ENCODE measurements at regions not wholly inside any gene's neighbourhood (a gene's known extent, or its start where the extent isn't known, plus 50 kb on each side); places are given as distances from the start of the nearest gene placed in this dataset.

DNA sequence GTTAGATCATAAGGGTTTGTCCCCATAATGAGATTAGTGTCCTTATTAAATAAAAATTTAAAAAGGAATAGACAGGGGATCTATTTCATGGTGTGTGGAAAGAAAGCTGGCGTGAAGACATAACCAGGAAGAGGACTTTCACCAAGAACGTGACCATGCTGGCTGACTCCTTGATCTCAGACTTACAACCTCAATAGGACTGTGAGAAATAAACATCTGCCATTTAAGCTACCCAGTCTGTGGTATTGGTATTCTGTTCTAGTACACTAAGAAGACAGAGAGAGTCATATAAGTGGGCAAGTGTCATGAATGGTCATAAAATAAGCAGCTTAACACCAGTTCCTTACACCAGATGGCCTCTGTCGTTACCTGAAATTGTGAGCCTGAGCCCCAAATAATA is 259.4 kb upstream of the CCNG1 start:
- Histone ChIP-seq H3K9ac (no peak overlapping the region), H3K4me1 (ENCODE audit: low read depth, poor library complexity, severe bottlenecking) (peaks cover 29% of the 10 kb centered on the region), H3K27me3 (ENCODE audit: insufficient read depth, low read depth) (no peaks in the 10 kb centered on the region), H3K36me3 (ENCODE audit: insufficient read depth) (no peaks in the 10 kb centered on the region), H3K4me3 (IDR thresholded peaks at IDR 0.05; ENCODE audit: insufficient read depth, low read depth, low read length) (no peak overlapping the region), H3K79me2 (ENCODE audit: insufficient read depth, low read depth) (no peaks in the 10 kb centered on the region), H4K20me1 (ENCODE audit: insufficient read depth) (no peaks in the 10 kb centered on the region), H2AFZ (ENCODE audit: low read depth) (no peak overlapping the region), H3K4me2 (no peak overlapping the region), H3K27ac (no peak overlapping the region)
- no peak for TF ChIP-seq CTCF (conservative IDR thresholded peaks at IDR 0.05; ENCODE audit: low read depth, low read length)

- H3K4me1 ChIP-seq (ENCODE audit: low read depth, poor library complexity, severe bottlenecking): peaks cover 27% of the 10 kb centered on the region
- no peaks in the 10 kb centered on the region for H3K79me2 ChIP-seq (ENCODE audit: insufficient read depth, low read depth)
- H3K4me2 ChIP-seq: no peak overlapping the region
- no peaks in the 10 kb centered on the region for H4K20me1 ChIP-seq (ENCODE audit: insufficient read depth)
- H3K27me3 ChIP-seq (ENCODE audit: insufficient read depth, low read depth): no peaks in the 10 kb centered on the region
- no peak overlapping the region for H3K9ac ChIP-seq
- no peak for TF ChIP-seq CTCF (conservative IDR thresholded peaks at IDR 0.05; ENCODE audit: low read depth, low read length)
- no peak overlapping the region for H3K4me3 ChIP-seq (IDR thresholded peaks at IDR 0.05; ENCODE audit: insufficient read depth, low read depth, low read length)
- H3K27ac ChIP-seq: no peak overlapping the region
- no peaks in the 10 kb centered on the region for H3K36me3 ChIP-seq (ENCODE audit: insufficient read depth)
- no peak overlapping the region for H2AFZ ChIP-seq (ENCODE audit: low read depth)
Observed at GRCh38 chr5:163185315-163185714, 252.1 kb upstream of the CCNG1 start.

DNA sequence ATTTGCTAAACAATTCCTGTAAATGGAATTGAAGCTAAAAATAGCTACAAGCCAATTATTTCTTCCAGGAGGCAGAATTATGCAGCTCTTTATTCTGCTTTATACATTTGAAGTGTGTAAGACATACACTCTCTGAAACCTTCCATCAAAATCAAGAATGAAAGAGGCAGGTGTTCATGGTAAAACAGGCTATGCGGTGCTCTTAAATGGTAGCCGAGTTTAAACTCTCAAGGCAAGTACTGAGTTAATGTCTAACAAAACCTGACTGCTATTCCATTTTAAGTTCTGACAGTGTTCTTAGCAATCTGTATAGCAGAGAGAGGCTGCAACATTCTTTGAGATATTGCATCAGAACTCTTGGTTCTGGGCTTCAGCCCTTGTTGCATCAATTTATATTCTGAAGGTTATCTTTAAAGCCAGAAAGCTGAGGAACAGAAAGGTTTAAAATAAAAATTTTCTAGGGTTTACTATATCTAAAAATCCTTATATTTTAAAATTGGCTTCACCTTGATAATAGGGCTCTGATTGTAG is 248.3 kb upstream of the CCNG1 start:
- TF ChIP-seq CTCF (conservative IDR thresholded peaks at IDR 0.05; ENCODE audit: low read depth, low read length): no peak
- Histone ChIP-seq H4K20me1 (ENCODE audit: insufficient read depth) (no peaks in the 10 kb centered on the region), H3K27ac (peak overlapping the region; percentile 52; the same call in 1 of the 2 replicates), H2AFZ (ENCODE audit: low read depth) (no peak overlapping the region; the same call in 1 of the 2 replicates), H3K36me3 (ENCODE audit: insufficient read depth) (no peaks in the 10 kb centered on the region), H3K4me3 (IDR thresholded peaks at IDR 0.05; ENCODE audit: insufficient read depth, low read depth, low read length) (no peak overlapping the region), H3K4me2 (peak overlapping the region; percentile 63), H3K27me3 (ENCODE audit: insufficient read depth, low read depth) (no peaks in the 10 kb centered on the region), H3K4me1 (ENCODE audit: low read depth, poor library complexity, severe bottlenecking) (peaks cover 46% of the 10 kb centered on the region), H3K9ac (no peak overlapping the region), H3K79me2 (ENCODE audit: insufficient read depth, low read depth) (no peaks in the 10 kb centered on the region)

- no peak overlapping the region for H2AFZ ChIP-seq (ENCODE audit: low read depth)
- H3K36me3 ChIP-seq (ENCODE audit: insufficient read depth): no peaks in the 10 kb centered on the region
- H3K27me3 ChIP-seq (ENCODE audit: insufficient read depth, low read depth): no peaks in the 10 kb centered on the region
- H3K4me3 ChIP-seq (IDR thresholded peaks at IDR 0.05; ENCODE audit: insufficient read depth, low read depth, low read length): no peak overlapping the region
- no peaks in the 10 kb centered on the region for H3K79me2 ChIP-seq (ENCODE audit: insufficient read depth, low read depth)
- H3K27ac ChIP-seq: peak overlapping the region; percentile 52
- H3K9ac ChIP-seq: no peak overlapping the region; the same call in 1 of the 2 replicates
- no peaks in the 10 kb centered on the region for H4K20me1 ChIP-seq (ENCODE audit: insufficient read depth)
- peak overlapping the region; percentile 63 for H3K4me2 ChIP-seq
- peaks cover 46% of the 10 kb centered on the region for H3K4me1 ChIP-seq (ENCODE audit: low read depth, poor library complexity, severe bottlenecking)
- no peak for TF ChIP-seq CTCF (conservative IDR thresholded peaks at IDR 0.05; ENCODE audit: low read depth, low read length)
Observed at GRCh38 chr5:163190283-163190682, 247.1 kb upstream of the CCNG1 start.
